HEK293T (cell line): ENCODE measurements at regions not wholly inside any gene's neighbourhood (a gene's known extent, or its start where the extent isn't known, plus 50 kb on each side); places are given as distances from the start of the nearest gene placed in this dataset.

Source experiments
- BHLHE40 ChIP-seq: fragments of 450-650 bp; IDR thresholded peaks from 2 replicates; pipeline ENCODE4 v1.6.1; 2016; ENCODE audit warnings: mild to moderate bottlenecking, moderate library complexity, borderline replicate concordance
- CTBP1 ChIP-seq: fragments of 450-650 bp; IDR thresholded peaks from 2 replicates; pipeline ENCODE4 v1.6.1; 2016; ENCODE audit warnings: borderline replicate concordance
- ELF4 ChIP-seq: fragments of 450-650 bp; IDR thresholded peaks from 2 replicates; pipeline ENCODE4 v1.6.1; 2017; ENCODE audit warnings: antibody characterized with exemption
- FOXA1 ChIP-seq: fragments of 450-650 bp; IDR thresholded peaks from 2 replicates; pipeline ENCODE4 v1.6.1; 2016; ENCODE audit warnings: mild to moderate bottlenecking
- L3MBTL2 ChIP-seq: fragments of 450-650 bp; conservative IDR thresholded peaks from 2 replicates; pipeline ENCODE4 v1.6.1; 2016; ENCODE audit warnings: mild to moderate bottlenecking
- LEF1 ChIP-seq: fragments of 450-650 bp; IDR thresholded peaks from 2 replicates; pipeline ENCODE4 v1.6.1; 2017; ENCODE audit warnings: mild to moderate bottlenecking, borderline replicate concordance
- NFRKB ChIP-seq: fragments of 450-650 bp; IDR thresholded peaks from 2 replicates; pipeline ENCODE4 v1.6.1; 2016; ENCODE audit warnings: mild to moderate bottlenecking, moderate library complexity
- PKNOX1 ChIP-seq: fragments of 450-650 bp; IDR thresholded peaks from 2 replicates; pipeline ENCODE4 v1.6.1; 2016
- SP1 ChIP-seq: fragments of 450-650 bp; IDR thresholded peaks from 2 replicates; pipeline ENCODE4 v1.6.1; 2017
- SUZ12 ChIP-seq: fragments of 450-650 bp; IDR thresholded peaks from 2 replicates; pipeline ENCODE4 v1.6.1; 2016; ENCODE audit warnings: mild to moderate bottlenecking
- TARDBP ChIP-seq: fragments of 450-650 bp; IDR thresholded peaks from 2 replicates; pipeline ENCODE4 v1.6.1; 2016
- ZNF384 ChIP-seq: fragments of 450-650 bp; IDR thresholded peaks from 2 replicates; pipeline ENCODE4 v1.6.1; 2016

- TF ChIP-seq ZNF384 (no peak), ELF4 (no peak), CTBP1 (no peak), L3MBTL2 (no peak), NFRKB (no peak), FOXA1 (no peak), SUZ12 (no peak), SP1 (no peak), LEF1 (no peak), BHLHE40 (no peak), TARDBP (no peak), PKNOX1 (no peak)
Observed at GRCh38 chr5:87170799-87171198, 96.9 kb upstream of the RASA1 start.
